ENCODE measurements at regions not wholly inside any gene's neighbourhood (a gene's known extent, or its start where the extent isn't known, plus 50 kb on each side); places are given as distances from the start of the nearest gene placed in this dataset.

GRCh38 chr12:82069931-82070514 is 288.2 kb downstream of the CCDC59 start:
- ATAC-seq (ENCODE audit: low read depth), result no peak
- no peaks in the 10 kb centered on the region for H4K20me1 ChIP-seq (ENCODE audit: control insufficient read depth, insufficient read depth, low read length, poor library complexity, severe bottlenecking)
- Mint-ChIP-seq H3K27ac (no peak overlapping the region), H3K9me3 (ENCODE audit: insufficient read depth) (peaks cover 8% of the 10 kb centered on the region), H3K27me3 (no peaks in the 10 kb centered on the region), H3K4me3 (no peak overlapping the region), H3K4me1 (no peaks in the 10 kb centered on the region)
- POLR2A ChIA-PET, result no interaction called here
- peaks cover 0 to 7% (median 0%) of the 10 kb centered on the region in 3 donors for H3K9me3 ChIP-seq (ENCODE audit: control extremely low read depth in 1 of 3, control insufficient read depth in 2 of 3, insufficient read depth in 1 of 3, low read length in 2 of 3)
- H3K9ac ChIP-seq (ENCODE audit: low read length), result no peak overlapping the region
- no peak overlapping the region for H3K27ac ChIP-seq (ENCODE audit: low read length in 2 of 2)
- DNase-seq, result no peak
- no peaks in the 10 kb centered on the region for H3K79me2 ChIP-seq (ENCODE audit: control insufficient read depth, insufficient read depth, low read length)
- intact Hi-C loops (cut with micrococcal nuclease), result no loop called here
- H2AFZ ChIP-seq (ENCODE audit: insufficient read depth, low read depth, low read length, poor library complexity, severe bottlenecking), result no peak overlapping the region
- no peaks in the 10 kb centered on the region for H3K4me1 ChIP-seq (ENCODE audit: control insufficient read depth in 2 of 2, insufficient read depth in 2 of 2, low read length in 2 of 2)
- TF ChIP-seq, protein P1, sequence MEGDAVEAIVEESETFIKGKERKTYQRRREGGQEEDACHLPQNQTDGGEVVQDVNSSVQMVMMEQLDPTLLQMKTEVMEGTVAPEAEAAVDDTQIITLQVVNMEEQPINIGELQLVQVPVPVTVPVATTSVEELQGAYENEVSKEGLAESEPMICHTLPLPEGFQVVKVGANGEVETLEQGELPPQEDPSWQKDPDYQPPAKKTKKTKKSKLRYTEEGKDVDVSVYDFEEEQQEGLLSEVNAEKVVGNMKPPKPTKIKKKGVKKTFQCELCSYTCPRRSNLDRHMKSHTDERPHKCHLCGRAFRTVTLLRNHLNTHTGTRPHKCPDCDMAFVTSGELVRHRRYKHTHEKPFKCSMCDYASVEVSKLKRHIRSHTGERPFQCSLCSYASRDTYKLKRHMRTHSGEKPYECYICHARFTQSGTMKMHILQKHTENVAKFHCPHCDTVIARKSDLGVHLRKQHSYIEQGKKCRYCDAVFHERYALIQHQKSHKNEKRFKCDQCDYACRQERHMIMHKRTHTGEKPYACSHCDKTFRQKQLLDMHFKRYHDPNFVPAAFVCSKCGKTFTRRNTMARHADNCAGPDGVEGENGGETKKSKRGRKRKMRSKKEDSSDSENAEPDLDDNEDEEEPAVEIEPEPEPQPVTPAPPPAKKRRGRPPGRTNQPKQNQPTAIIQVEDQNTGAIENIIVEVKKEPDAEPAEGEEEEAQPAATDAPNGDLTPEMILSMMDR (IDR thresholded peaks at IDR 0.05), result no peak
- TF ChIP-seq EZH2 (IDR thresholded peaks at IDR 0.05; ENCODE audit: borderline replicate concordance, insufficient read depth, low read depth, low read length, poor library complexity, severe bottlenecking), result no peak
- no peak overlapping the region for H3K4me2 ChIP-seq (replicated peaks; ENCODE audit: low read depth, low read length, poor library complexity, severe bottlenecking)
- WGBS (ENCODE audit: insufficient coverage), result 60% methylated on average over 2 of the region's 2 CpGs
- no peaks in the 10 kb centered on the region for H3K27me3 ChIP-seq (replicated peaks in 1 of 4; ENCODE audit: control extremely low read depth in 1 of 4, control insufficient read depth in 3 of 4, insufficient read depth in 4 of 4, low read length in 3 of 4)
- H3K36me3 ChIP-seq (replicated peaks in 1 of 2; ENCODE audit: control extremely low read depth in 1 of 2, control insufficient read depth in 1 of 2, extremely low read depth in 1 of 2, insufficient read depth in 2 of 2, low read length in 1 of 2), result no peaks in the 10 kb centered on the region
- H3K4me3 ChIP-seq (ENCODE audit: control extremely low read depth in 1 of 5, extremely low read depth in 1 of 5, insufficient read depth in 1 of 5, low read depth in 2 of 5, low read length in 4 of 5), result no peak overlapping the region
- CTCF ChIA-PET, result no interaction called here

GRCh38 chr12:82058197-82058596 is 299.0 kb upstream of the PPFIA2 start:
- Histone ChIP-seq H4K20me1 (ENCODE audit: control insufficient read depth, insufficient read depth, low read length, poor library complexity, severe bottlenecking) (no peaks in the 10 kb centered on the region), H3K4me2 (replicated peaks; ENCODE audit: low read depth, low read length, poor library complexity, severe bottlenecking) (no peak overlapping the region), H3K4me1 (ENCODE audit: control insufficient read depth in 2 of 2, insufficient read depth in 2 of 2, low read length in 2 of 2) (no peaks in the 10 kb centered on the region), H2AFZ (ENCODE audit: insufficient read depth, low read depth, low read length, poor library complexity, severe bottlenecking) (no peak overlapping the region), H3K4me3 (ENCODE audit: control extremely low read depth in 1 of 5, extremely low read depth in 1 of 5, insufficient read depth in 1 of 5, low read depth in 2 of 5, low read length in 4 of 5) (no peak overlapping the region), H3K36me3 (replicated peaks in 1 of 2; ENCODE audit: control extremely low read depth in 1 of 2, control insufficient read depth in 1 of 2, extremely low read depth in 1 of 2, insufficient read depth in 2 of 2, low read length in 1 of 2) (no peaks in the 10 kb centered on the region), H3K79me2 (ENCODE audit: control insufficient read depth, insufficient read depth, low read length) (no peaks in the 10 kb centered on the region), H3K9me3 (ENCODE audit: control extremely low read depth in 1 of 3, control insufficient read depth in 2 of 3, insufficient read depth in 1 of 3, low read length in 2 of 3) (peaks cover 0 to 2% (median 0%) of the 10 kb centered on the region in 3 donors), H3K9ac (ENCODE audit: low read length) (no peak overlapping the region), H3K27ac (ENCODE audit: low read length in 2 of 2) (no peak overlapping the region), H3K27me3 (replicated peaks in 1 of 4; ENCODE audit: control extremely low read depth in 1 of 4, control insufficient read depth in 3 of 4, insufficient read depth in 4 of 4, low read length in 3 of 4) (no peaks in the 10 kb centered on the region)
- no peaks in the 10 kb centered on the region for H3K27me3 Mint-ChIP-seq
- 33% methylated on average over 2 of the region's 3 CpGs for WGBS (ENCODE audit: insufficient coverage)
- no peaks in the 10 kb centered on the region for H3K4me1 Mint-ChIP-seq
- intact Hi-C loops (cut with micrococcal nuclease), result no loop called here
- ChIA-PET CTCF (no interaction called here), POLR2A (no interaction called here)
- DNase-seq (no peak), ATAC-seq (ENCODE audit: low read depth) (no peak)
- peaks cover 2% of the 10 kb centered on the region for H3K9me3 Mint-ChIP-seq (ENCODE audit: insufficient read depth)
- TF ChIP-seq, protein P1 (IDR thresholded peaks at IDR 0.05), result no peak
- TF ChIP-seq EZH2 (IDR thresholded peaks at IDR 0.05; ENCODE audit: borderline replicate concordance, insufficient read depth, low read depth, low read length, poor library complexity, severe bottlenecking), result no peak
- H3K4me3 Mint-ChIP-seq, result no peak overlapping the region
- no peak overlapping the region for H3K27ac Mint-ChIP-seq
